Tibial nerve (tissue), 4 donors: ENCODE measurements at regions not wholly inside any gene's neighbourhood (a gene's known extent, or its start where the extent isn't known, plus 50 kb on each side); places are given as distances from the start of the nearest gene placed in this dataset.
A peak's percentile ranks its signal among the peaks of the same experiment; 100 is the strongest.
"Not testable (repeated sequence)": the region's sequence is repeated elsewhere in the genome, so short reads cannot be mapped to it uniquely, and the experiment has no call there.

Experiments used
- DNase-seq, 2 donors: peaks; one replicate each; pipeline ENCODE4 v3.0.0-alpha.2; 2019; ENCODE audit warnings: low spot score in 2 of 2
- H3K27ac ChIP-seq, 4 donors: fragments of 200-600 bp; sonication (generic) in 3 of 4; one replicate each; pipeline ENCODE4 v1.5.1; 2017 to 2019; ENCODE audit warnings: mild to moderate bottlenecking in 1 of 4
- H3K27me3 ChIP-seq, 2 donors: fragments of 200-600 bp; sonication (generic) in 1 of 2; one replicate each; pipeline versions ENCODE4 v1.5.1 to v1.6.0; 2017 to 2019
- H3K36me3 ChIP-seq, 3 donors: fragments of 200-600 bp; sonication (generic); one replicate each; pipeline ENCODE4 v1.5.1; 2018 to 2019
- H3K4me1 ChIP-seq, 4 donors: fragments of 200-600 bp; sonication (generic) in 3 of 4; one replicate each; pipeline ENCODE4 v1.5.1; 2017 to 2019
- H3K4me3 ChIP-seq, 4 donors: fragments of 200-600 bp; sonication (generic) in 3 of 4; one replicate each; pipeline ENCODE4 v1.5.1; 2017 to 2019; ENCODE audit warnings: mild to moderate bottlenecking in 1 of 4, moderate library complexity in 1 of 4
- H3K9me3 ChIP-seq, 4 donors: fragments of 200-600 bp; sonication (generic) in 3 of 4; one replicate each; pipeline ENCODE4 v1.5.1; 2017 to 2019
- CTCF ChIP-seq, 5 experiments: fragments of 200-600 bp in 3 of 5; fragments of 450-650 bp in 2 of 5; sonication (generic) in 3 of 5; IDR thresholded peaks; one replicate each; pipeline ENCODE4 v1.5.1; 2016 to 2019; ENCODE audit warnings: antibody characterized with exemption in 5 of 5, mild to moderate bottlenecking in 3 of 5, moderate library complexity in 2 of 5
- EP300 ChIP-seq, 2 donors: sonication (generic); formaldehyde crosslinking; IDR thresholded peaks; one replicate each; pipeline ENCODE4 v1.6.1; 2017; ENCODE audit warnings: antibody characterized with exemption in 2 of 2, mild to moderate bottlenecking in 1 of 2
- POLR2A ChIP-seq, 2 donors: fragments of 450-650 bp; IDR thresholded peaks; one replicate each; pipeline ENCODE4 v1.6.1; 2017; ENCODE audit warnings: antibody characterized with exemption in 2 of 2, mild to moderate bottlenecking in 2 of 2, moderate library complexity in 2 of 2
- WGBS, 2 donors: methylation state at CpG; one replicate each; pipeline ENCODE4 v1.1.5; 2018; 5-methylcytosine and 5-hydroxymethylcytosine counted together

GRCh38 chr2:144759746-144760145, 239.8 kb upstream of the ZEB2 start:
- no peak for DNase-seq
- TF ChIP-seq EP300 (IDR thresholded peaks at IDR 0.05) (no peak), CTCF (IDR thresholded peaks at IDR 0.05) (no peak), POLR2A (IDR thresholded peaks at IDR 0.05) (no peak)
- Histone ChIP-seq H3K4me1 (no peaks in the 10 kb centered on the region), H3K9me3 (no peaks in the 10 kb centered on the region), H3K27ac (no peak overlapping the region), H3K4me3 (no peak overlapping the region), H3K36me3 (no peaks in the 10 kb centered on the region), H3K27me3 (no peaks in the 10 kb centered on the region)

- DNase-seq, H3K27me3 ChIP-seq, H3K9me3 ChIP-seq, H3K4me1 ChIP-seq, H3K4me3 ChIP-seq, H3K36me3 ChIP-seq, H3K27ac ChIP-seq: not testable (repeated sequence)
Measured at GRCh38 chr2:144758196-144758595, 238.3 kb upstream of the ZEB2 start.

- 31 to 34% methylated on average over 3 of the region's 3 CpGs for WGBS, 2 donors
Measured at GRCh38 chr2:144753416-144753815, 233.5 kb upstream of the ZEB2 start.

GRCh38 chr2:144751142-144751905, 231.4 kb upstream of the ZEB2 start:
- H3K27ac ChIP-seq = no peak overlapping the region
- H3K9me3 ChIP-seq = peaks cover 0 to 38% (median 9%) of the 10 kb centered on the region in 4 donors
- H3K36me3 ChIP-seq = no peaks in the 10 kb centered on the region
- no peak for DNase-seq
- no peaks in the 10 kb centered on the region for H3K27me3 ChIP-seq
- peaks cover 0 to 12% (median 0%) of the 10 kb centered on the region in 4 donors for H3K4me1 ChIP-seq
- no peak for TF ChIP-seq EP300 (IDR thresholded peaks at IDR 0.05)
- no peak overlapping the region for H3K4me3 ChIP-seq
- 98% methylated on average over 3 of the region's 3 CpGs for WGBS, 2 donors

More at GRCh38 chr2:144753416-144753815, 233.5 kb upstream of the ZEB2 start:
- H3K4me3 ChIP-seq = no peak overlapping the region
- TF ChIP-seq CTCF (IDR thresholded peaks at IDR 0.05) (no peak), POLR2A (IDR thresholded peaks at IDR 0.05) (no peak), EP300 (IDR thresholded peaks at IDR 0.05) (no peak)
- DNase-seq = no peak
- peaks cover 0 to 21% (median 6%) of the 10 kb centered on the region in 4 donors for H3K9me3 ChIP-seq
- peaks cover 0 to 12% (median 0%) of the 10 kb centered on the region in 4 donors for H3K4me1 ChIP-seq
- H3K36me3 ChIP-seq = no peaks in the 10 kb centered on the region
- H3K27ac ChIP-seq = peak overlapping the region in 2 of 4 donors; percentile 50 to 69
- H3K27me3 ChIP-seq = no peaks in the 10 kb centered on the region

- H3K27me3 ChIP-seq = no peaks in the 10 kb centered on the region
- H3K4me1 ChIP-seq = peaks cover 0 to 12% (median 0%) of the 10 kb centered on the region in 4 donors
- whole genome bisulfite sequencing, 2 donors = 86 to 93% methylated on average over 1 of the region's 1 CpG
- no peak overlapping the region for H3K4me3 ChIP-seq
- no peak for TF ChIP-seq CTCF (IDR thresholded peaks at IDR 0.05)
- TF ChIP-seq POLR2A (IDR thresholded peaks at IDR 0.05) = no peak
- no peak for TF ChIP-seq EP300 (IDR thresholded peaks at IDR 0.05)
- H3K36me3 ChIP-seq = no peaks in the 10 kb centered on the region
- no peak for DNase-seq
- no peak overlapping the region for H3K27ac ChIP-seq
- peaks cover 0 to 38% (median 9%) of the 10 kb centered on the region in 4 donors for H3K9me3 ChIP-seq
Measured at GRCh38 chr2:144749188-144749587, 229.3 kb upstream of the ZEB2 start.

- H3K27ac ChIP-seq = no peak overlapping the region
- no peak overlapping the region for H3K4me3 ChIP-seq
- H3K9me3 ChIP-seq = peaks cover 0 to 38% (median 9%) of the 10 kb centered on the region in 4 donors
- 77% methylated on average over 5 of the region's 5 CpGs for WGBS, 2 donors
- no peaks in the 10 kb centered on the region for H3K27me3 ChIP-seq
- no peaks in the 10 kb centered on the region for H3K36me3 ChIP-seq
- peaks cover 0 to 6% (median 0%) of the 10 kb centered on the region in 4 donors for H3K4me1 ChIP-seq
- TF ChIP-seq EP300 (IDR thresholded peaks at IDR 0.05) = no peak
- TF ChIP-seq CTCF (IDR thresholded peaks at IDR 0.05) = no peak
- no peak for TF ChIP-seq POLR2A (IDR thresholded peaks at IDR 0.05)
- no peak for DNase-seq
Measured at GRCh38 chr2:144748443-144748842, 228.5 kb upstream of the ZEB2 start.
